A673 (cell line): ENCODE measurements at regions not wholly inside any gene's neighbourhood (a gene's known extent, or its start where the extent isn't known, plus 50 kb on each side); places are given as distances from the start of the nearest gene placed in this dataset.

Experiments used
- BruUV-seq: library from RNA; stranded (reverse); fragments of 400-500 nt; replicated peaks from 2 replicates; lab custom pipeline; 2021; lab: Mats Ljungman, UMichigan
- CTCF ChIA-PET: fragments of 300-600 bp; sonication (Branson Sonifier 250); formaldehyde crosslinking; loops from one replicate; lab custom pipeline; 2022; ENCODE audit warnings: antibody characterized with exemption; lab: Charles Lee
- POLR2A ChIA-PET: fragments of 300-600 bp; sonication (Branson Sonifier 250); formaldehyde crosslinking; loops from one replicate; lab custom pipeline; 2022; ENCODE audit warnings: antibody characterized with exemption; ENCODE audit not compliant: low non-redundant PET; lab: Charles Lee
- DNase-seq: peaks from one replicate; pipeline ENCODE4 v3.0.0-alpha.2; 2015; ENCODE audit warnings: low spot score
- H3K27ac ChIP-seq: fragments of 200-600 bp; sonication (generic); 2 replicates; pipeline ENCODE4 v1.5.1; 2016; ENCODE audit warnings: mixed run types, low read depth, mild to moderate bottlenecking, mixed read lengths, antibody characterized with exemption, low read length; ENCODE audit not compliant: poor library complexity, severe bottlenecking
- H3K27me3 ChIP-seq: fragments of 200-600 bp; sonication (generic); replicated peaks from 2 replicates; pipeline ENCODE4 v1.6.1; 2017; ENCODE audit warnings: mixed run types, low read depth, mild to moderate bottlenecking, mixed read lengths, antibody characterized with exemption, low read length; ENCODE audit not compliant: insufficient read depth, poor library complexity
- H3K36me3 ChIP-seq: fragments of 200-600 bp; sonication (generic); 2 replicates; pipeline ENCODE4 v1.6.1; 2016; ENCODE audit warnings: mixed run types, mild to moderate bottlenecking, mixed read lengths, antibody characterized with exemption, low read length; ENCODE audit not compliant: insufficient read depth, poor library complexity, severe bottlenecking
- H3K4me1 ChIP-seq: fragments of 200-600 bp; sonication (generic); 2 replicates; pipeline ENCODE4 v1.6.1; 2017; ENCODE audit warnings: mixed run types, mild to moderate bottlenecking, mixed read lengths, antibody characterized with exemption, low read length; ENCODE audit not compliant: insufficient read depth, poor library complexity, severe bottlenecking
- H3K4me3 ChIP-seq: fragments of 200-600 bp; sonication (generic); 2 replicates; pipeline ENCODE4 v1.5.1; 2016; ENCODE audit warnings: low read depth, mixed run types, mild to moderate bottlenecking, mixed read lengths, low read length; ENCODE audit not compliant: poor library complexity, severe bottlenecking
- H3K9me3 ChIP-seq: fragments of 200-600 bp; sonication (generic); 2 replicates; pipeline ENCODE4 v1.6.1; 2016; ENCODE audit warnings: mixed run types, low read depth, mild to moderate bottlenecking, mixed read lengths, antibody characterized with exemption, low read length; ENCODE audit not compliant: poor library complexity, severe bottlenecking
- CTCF ChIP-seq: fragments of 300-800, 200-600 bp; sonication (generic); conservative IDR thresholded peaks from 2 replicates; pipeline ENCODE4 v1.5.1; 2017; ENCODE audit warnings: low read depth, mild to moderate bottlenecking, antibody characterized with exemption, low read length, moderate library complexity, mixed read lengths
- EZH2 ChIP-seq: fragments of 200-600 bp; sonication (generic); IDR thresholded peaks from 2 replicates; pipeline ENCODE4 v1.6.1; 2017; ENCODE audit warnings: borderline replicate concordance, low read depth, mild to moderate bottlenecking, mixed read lengths, antibody characterized with exemption, low read length; ENCODE audit not compliant: poor library complexity, severe bottlenecking
- intact Hi-C: fragments of 100-400 bp; cut with micrococcal nuclease; formaldehyde crosslinking; loops from one replicate; pipeline ENCODE4 v1.10.0; 2022; ENCODE audit not compliant: unreplicated experiment

DNA sequence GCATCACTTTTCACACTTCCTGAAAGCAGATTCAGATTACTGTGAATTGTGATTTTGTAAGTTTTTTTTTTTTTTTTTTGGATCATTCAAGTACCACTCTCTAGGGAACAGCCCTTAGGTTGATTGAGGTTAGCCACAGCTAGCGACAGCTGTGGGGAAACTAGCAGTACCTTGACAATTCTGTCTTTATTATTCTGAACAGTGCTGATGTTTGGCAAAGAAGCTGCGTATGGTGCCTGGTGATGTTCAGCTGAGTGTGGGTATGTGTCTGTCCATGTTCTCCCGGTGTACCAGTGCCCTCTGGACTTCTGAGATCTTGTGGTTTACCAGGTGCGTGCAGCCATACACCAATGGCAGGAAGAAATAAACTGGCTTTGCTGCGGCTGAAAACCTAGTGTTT lies 117.3 kb upstream of the PLPPR1 start:
- BruUV-seq: no TSS peak
- TF ChIP-seq EZH2 (no peak), CTCF (no peak)
- intact Hi-C loops: no loop called here
- Histone ChIP-seq H3K9me3 (no peaks in the 10 kb centered on the region), H3K27me3 (peaks cover 6% of the 10 kb centered on the region), H3K4me1 (no peaks in the 10 kb centered on the region), H3K36me3 (no peaks in the 10 kb centered on the region), H3K4me3 (no peak overlapping the region), H3K27ac (no peak overlapping the region)
- ChIA-PET POLR2A (no interaction called here), CTCF (no interaction called here)
- DNase-seq: no peak

DNA sequence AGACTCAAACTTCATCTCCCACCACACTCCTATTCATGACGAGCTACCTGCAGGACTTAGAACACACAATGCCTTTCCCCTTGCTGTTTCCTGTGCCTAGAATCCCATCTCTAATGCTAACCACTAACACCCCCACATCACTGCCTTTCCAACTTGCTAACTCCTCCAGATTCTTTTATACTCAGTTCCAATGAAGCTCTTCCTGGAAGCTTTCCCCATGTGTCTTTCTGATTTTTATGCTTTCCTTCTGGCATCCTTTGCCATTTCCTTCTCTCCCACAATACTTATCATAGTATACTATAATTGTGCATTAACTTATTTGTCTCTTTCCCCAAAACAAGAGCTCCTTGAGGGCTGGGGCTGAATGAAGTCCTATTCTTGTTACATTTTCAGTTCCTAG lies 115.3 kb upstream of the PLPPR1 start:
- Histone ChIP-seq H3K27ac (no peak overlapping the region), H3K4me3 (no peak overlapping the region), H3K36me3 (no peaks in the 10 kb centered on the region), H3K9me3 (no peaks in the 10 kb centered on the region), H3K4me1 (no peaks in the 10 kb centered on the region), H3K27me3 (no peaks in the 10 kb centered on the region)
- TF ChIP-seq EZH2 (no peak), CTCF (no peak)
- ChIA-PET POLR2A (interaction anchor here (0.6 kb wide), 1 partner anchor 454 kb away, joined by 3 read pairs; no protein-coding TSS in a partner anchor), CTCF (no interaction called here)
- DNase-seq: no peak
- intact Hi-C loops: no loop called here
- no TSS peak for BruUV-seq

GRCh38 chr9:100914266-100914665 lies 114.3 kb upstream of the PLPPR1 start:
- ChIA-PET CTCF (no interaction called here), POLR2A (no interaction called here)
- Histone ChIP-seq H3K36me3 (no peaks in the 10 kb centered on the region), H3K4me3 (no peak overlapping the region), H3K4me1 (no peaks in the 10 kb centered on the region), H3K27me3 (no peaks in the 10 kb centered on the region), H3K9me3 (no peaks in the 10 kb centered on the region), H3K27ac (no peak overlapping the region)
- TF ChIP-seq CTCF (no peak), EZH2 (no peak)
- DNase-seq: no peak
- intact Hi-C loops: no loop called here
- BruUV-seq: no TSS peak
